ENCODE measurements at regions not wholly inside any gene's neighbourhood (a gene's known extent, or its start where the extent isn't known, plus 50 kb on each side); places are given as distances from the start of the nearest gene placed in this dataset.

DNA sequence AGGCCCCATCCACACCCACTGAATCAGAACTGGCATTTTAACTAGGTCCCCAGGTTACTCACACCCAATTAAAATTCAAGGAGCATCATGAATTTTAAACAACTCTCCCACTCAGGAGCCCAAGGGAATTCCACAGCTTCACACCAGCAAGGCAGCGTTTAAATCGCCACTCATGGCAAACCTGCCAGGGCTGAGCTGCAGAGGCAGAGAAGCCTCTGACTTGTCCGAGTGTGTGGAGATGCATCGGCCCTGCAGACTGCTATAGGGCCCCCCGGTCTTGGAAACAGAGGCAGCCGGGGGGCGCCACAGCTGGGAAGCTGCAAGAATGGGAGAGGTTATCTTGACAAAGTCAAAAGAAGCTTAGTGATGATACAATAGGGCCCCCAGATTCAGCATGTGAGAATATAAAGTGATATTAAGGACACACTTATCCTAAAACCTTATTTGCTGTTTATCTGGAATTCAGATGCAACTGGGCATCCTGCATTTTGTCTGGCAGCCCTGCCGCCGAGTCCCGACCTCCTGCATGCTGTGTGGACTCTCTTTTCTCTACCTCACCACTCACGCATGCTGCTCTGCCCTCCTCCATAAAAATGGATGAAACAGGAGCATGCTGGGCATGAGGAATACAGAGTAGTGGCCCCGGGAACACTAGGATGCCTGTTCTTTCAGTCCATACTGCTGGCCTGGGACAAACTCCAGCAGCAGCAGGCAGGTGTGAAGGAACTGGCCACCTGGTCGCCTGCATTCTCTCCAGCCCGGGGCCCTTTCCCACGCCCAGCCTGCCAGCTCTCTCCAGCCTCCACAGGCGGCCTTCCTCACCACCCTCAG, 126.1 kb downstream of the PXDC1 start:
- no peak for DNase-seq (ENCODE audit: insufficient read length, low spot score)

DNA sequence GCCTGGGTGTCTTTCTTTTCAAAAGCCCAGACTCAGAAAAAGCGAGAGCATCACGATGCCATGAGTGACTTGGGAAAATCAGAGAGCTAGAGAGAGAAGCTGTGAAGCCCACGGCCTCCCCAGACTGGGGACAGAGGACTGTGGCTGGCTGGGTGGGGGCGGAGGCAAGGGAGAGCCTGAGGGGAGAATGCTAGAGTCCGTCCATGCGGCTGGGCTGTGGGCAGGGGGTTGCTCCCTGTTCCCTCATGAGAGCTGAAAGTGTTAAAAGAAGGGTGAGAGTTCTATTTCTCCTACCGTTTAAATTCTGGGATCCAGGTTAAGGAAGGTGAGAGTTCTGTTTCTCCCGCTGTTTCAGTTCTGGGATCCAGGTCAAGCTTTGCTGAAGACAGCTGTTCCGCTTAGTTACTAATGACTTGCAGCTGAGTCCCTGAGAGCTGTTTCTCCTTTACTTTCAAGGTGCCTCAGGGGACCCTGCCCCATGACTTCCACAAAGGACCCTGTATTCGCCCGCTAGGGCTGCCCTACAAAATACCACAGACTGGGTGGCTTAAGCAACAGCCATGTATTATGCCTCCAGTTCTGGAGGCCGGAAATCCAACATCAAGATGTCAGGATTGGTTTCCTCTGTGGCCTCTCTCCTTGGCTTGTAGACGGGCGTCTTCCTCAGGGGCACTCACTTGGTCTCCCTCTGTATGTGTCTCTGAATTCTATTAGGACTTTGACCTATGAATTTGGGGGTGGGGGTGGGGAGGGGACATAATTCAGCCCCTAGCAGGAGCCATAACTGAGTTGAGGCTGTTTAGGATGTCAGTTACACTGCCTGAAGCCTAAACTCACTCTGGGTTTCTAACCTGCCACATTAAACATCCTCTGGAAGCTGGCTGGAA, 127.0 kb downstream of the PXDC1 start:
- TF ChIP-seq, protein P1, sequence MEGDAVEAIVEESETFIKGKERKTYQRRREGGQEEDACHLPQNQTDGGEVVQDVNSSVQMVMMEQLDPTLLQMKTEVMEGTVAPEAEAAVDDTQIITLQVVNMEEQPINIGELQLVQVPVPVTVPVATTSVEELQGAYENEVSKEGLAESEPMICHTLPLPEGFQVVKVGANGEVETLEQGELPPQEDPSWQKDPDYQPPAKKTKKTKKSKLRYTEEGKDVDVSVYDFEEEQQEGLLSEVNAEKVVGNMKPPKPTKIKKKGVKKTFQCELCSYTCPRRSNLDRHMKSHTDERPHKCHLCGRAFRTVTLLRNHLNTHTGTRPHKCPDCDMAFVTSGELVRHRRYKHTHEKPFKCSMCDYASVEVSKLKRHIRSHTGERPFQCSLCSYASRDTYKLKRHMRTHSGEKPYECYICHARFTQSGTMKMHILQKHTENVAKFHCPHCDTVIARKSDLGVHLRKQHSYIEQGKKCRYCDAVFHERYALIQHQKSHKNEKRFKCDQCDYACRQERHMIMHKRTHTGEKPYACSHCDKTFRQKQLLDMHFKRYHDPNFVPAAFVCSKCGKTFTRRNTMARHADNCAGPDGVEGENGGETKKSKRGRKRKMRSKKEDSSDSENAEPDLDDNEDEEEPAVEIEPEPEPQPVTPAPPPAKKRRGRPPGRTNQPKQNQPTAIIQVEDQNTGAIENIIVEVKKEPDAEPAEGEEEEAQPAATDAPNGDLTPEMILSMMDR (IDR thresholded peaks at IDR 0.05; ENCODE audit: insufficient read depth, missing control alignments), result no peak
- FAIRE-seq (no peak), DNase-seq (ENCODE audit: insufficient read length, low spot score) (no peak)

More for the DNA sequence above, 126.1 kb downstream of the PXDC1 start:
- FAIRE-seq, result no peak
- TF ChIP-seq, protein P1 (IDR thresholded peaks at IDR 0.05; ENCODE audit: insufficient read depth, missing control alignments), result no peak

DNA sequence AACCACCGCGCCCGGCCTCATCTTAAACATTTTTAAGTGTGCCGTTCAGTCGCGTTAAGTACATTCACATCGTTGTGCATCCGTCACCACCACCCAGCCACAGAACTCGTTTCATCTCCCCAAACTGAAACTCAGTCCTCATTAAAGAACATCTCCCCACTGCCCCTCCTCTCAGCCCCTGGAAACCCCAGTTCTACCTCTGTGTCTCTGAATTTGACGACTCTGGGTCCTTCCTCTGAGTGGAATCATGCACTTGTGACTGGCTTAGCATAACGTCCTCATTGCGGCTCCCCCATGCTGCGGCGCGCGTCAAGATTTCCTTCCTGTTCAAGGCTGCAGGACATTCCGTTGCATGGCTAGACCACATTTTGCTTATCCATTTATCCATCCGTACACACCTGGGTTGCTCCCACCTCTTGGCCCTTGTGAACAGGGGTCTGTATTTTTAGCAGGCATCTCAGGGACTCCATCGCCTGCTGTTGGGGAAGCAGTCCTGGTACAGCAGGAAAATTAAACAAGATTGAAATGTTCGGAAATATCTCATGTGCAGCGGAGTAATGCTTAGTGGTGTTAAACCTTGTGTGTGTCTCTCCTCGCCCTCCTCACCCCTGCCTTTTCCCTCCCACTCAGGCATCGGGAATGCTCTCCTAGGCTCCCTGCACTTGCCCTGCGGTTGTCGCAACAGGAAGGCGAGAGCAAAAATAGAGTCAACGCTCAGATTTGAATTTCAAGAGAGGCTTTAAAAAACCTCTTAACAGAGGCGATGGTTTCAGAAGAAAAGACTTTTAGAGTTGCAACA, 127.9 kb downstream of the PXDC1 start:
- FAIRE-seq (no peak), DNase-seq (ENCODE audit: insufficient read length, low spot score) (no peak)
- TF ChIP-seq, protein P1 (IDR thresholded peaks at IDR 0.05; ENCODE audit: insufficient read depth, missing control alignments), result no peak

DNA sequence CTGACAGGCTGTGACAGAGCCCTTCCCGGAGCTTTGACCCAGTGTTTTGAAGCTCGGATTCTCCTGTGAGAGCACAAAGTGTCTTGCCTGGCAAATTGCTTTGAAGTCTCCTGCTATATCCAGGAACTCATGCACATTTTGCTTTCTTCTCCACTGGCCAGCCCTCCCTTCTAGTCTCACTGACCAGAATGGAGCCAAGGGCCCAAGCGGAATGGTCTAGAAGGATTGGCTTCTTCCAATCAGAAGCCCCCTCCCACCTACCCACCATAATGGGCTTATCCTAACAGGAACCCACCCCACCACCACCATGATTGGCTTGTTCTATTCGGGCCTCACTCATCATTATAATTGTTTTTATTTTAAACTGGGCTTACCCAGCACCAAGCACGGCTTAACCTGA, 130.1 kb downstream of the PXDC1 start:
- TF ChIP-seq, protein P1 (IDR thresholded peaks at IDR 0.05; ENCODE audit: insufficient read depth, missing control alignments), result no peak
- DNase-seq (ENCODE audit: insufficient read length, low spot score) (no peak), FAIRE-seq (no peak)

DNA sequence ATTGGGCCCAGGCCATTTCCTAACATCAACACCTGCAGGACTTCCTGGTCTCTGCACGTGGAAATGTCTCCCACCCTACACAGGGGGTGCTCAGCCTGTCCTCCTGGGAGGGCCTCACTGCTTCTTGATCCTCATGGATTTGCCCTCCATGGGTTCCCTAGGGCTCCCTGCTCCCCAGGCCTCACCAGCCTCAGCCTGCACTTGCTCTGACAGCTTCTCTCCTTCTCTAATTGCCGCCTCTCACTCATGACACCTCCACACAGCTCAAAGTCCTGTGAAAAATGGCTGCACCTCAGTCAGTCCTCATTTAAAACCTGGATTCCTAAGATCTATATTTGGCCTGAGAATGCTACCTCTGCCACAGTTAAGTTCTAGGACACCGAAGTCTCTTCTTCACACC, 130.6 kb downstream of the PXDC1 start:
- FAIRE-seq, result no peak
- DNase-seq (ENCODE audit: insufficient read length, low spot score), result no peak
- TF ChIP-seq, protein P1 (IDR thresholded peaks at IDR 0.05; ENCODE audit: insufficient read depth, missing control alignments), result no peak

DNA sequence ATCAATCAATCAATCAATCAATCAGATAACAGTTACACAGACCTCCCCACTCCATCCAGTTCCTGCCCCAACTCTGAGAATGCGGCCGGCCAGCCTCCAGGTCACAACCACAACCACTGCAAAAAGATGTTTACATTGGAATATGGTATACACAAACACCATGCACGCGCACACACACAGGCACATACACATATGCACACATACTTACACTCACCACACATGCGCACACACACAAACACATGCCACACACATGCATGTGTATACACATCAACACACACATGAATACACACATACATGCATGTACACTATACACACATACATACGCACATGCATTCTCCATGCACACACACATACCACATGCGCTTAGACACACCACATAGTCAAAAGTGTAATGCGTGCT, 131.1 kb downstream of the PXDC1 start:
- TF ChIP-seq, protein P1 (IDR thresholded peaks at IDR 0.05; ENCODE audit: insufficient read depth, missing control alignments), result no peak
- DNase-seq (ENCODE audit: insufficient read length, low spot score) (no peak), FAIRE-seq (no peak)
